ENCODE measurements at regions not wholly inside any gene's neighbourhood (a gene's known extent, or its start where the extent isn't known, plus 50 kb on each side); places are given as distances from the start of the nearest gene placed in this dataset.

- TF ChIP-seq, protein P1, sequence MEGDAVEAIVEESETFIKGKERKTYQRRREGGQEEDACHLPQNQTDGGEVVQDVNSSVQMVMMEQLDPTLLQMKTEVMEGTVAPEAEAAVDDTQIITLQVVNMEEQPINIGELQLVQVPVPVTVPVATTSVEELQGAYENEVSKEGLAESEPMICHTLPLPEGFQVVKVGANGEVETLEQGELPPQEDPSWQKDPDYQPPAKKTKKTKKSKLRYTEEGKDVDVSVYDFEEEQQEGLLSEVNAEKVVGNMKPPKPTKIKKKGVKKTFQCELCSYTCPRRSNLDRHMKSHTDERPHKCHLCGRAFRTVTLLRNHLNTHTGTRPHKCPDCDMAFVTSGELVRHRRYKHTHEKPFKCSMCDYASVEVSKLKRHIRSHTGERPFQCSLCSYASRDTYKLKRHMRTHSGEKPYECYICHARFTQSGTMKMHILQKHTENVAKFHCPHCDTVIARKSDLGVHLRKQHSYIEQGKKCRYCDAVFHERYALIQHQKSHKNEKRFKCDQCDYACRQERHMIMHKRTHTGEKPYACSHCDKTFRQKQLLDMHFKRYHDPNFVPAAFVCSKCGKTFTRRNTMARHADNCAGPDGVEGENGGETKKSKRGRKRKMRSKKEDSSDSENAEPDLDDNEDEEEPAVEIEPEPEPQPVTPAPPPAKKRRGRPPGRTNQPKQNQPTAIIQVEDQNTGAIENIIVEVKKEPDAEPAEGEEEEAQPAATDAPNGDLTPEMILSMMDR (IDR thresholded peaks at IDR 0.05): no peak
- no peak for TF ChIP-seq EP300 (IDR thresholded peaks at IDR 0.05)
Observed at GRCh38 chr3:75042941-75043340, 428.5 kb upstream of the CNTN3 start.
